ENCODE measurements at regions not wholly inside any gene's neighbourhood (a gene's known extent, or its start where the extent isn't known, plus 50 kb on each side); places are given as distances from the start of the nearest gene placed in this dataset.
"Not testable (repeated sequence)": the region's sequence is repeated elsewhere in the genome, so short reads cannot be mapped to it uniquely, and the experiment has no call there.

- not testable (repeated sequence) for TF ChIP-seq CTCF (conservative IDR thresholded peaks at IDR 0.05); EZH2 (IDR thresholded peaks at IDR 0.05; ENCODE audit: low read depth)
Measured at GRCh38 chr3:912717-913116, 180.1 kb upstream of the CNTN6 start.
